ENCODE measurements at regions not wholly inside any gene's neighbourhood (a gene's known extent, or its start where the extent isn't known, plus 50 kb on each side); places are given as distances from the start of the nearest gene placed in this dataset.

- no peak for TF ChIP-seq FOXJ3 (CRISPR knock-in tag; IDR thresholded peaks at IDR 0.05)
- TF ChIP-seq ZKSCAN1 (IDR thresholded peaks at IDR 0.05; ENCODE audit: low read depth, low read length) = no peak
- TF ChIP-seq SIX5 (IDR thresholded peaks at IDR 0.05; ENCODE audit: borderline replicate concordance in 1 of 2, insufficient read depth in 1 of 2, low read depth in 1 of 2, low read length in 2 of 2) = no peak
- TF ChIP-seq RBM17 (IDR thresholded peaks at IDR 0.05; ENCODE audit: borderline replicate concordance, low read depth, low read length) = no peak
Observed at GRCh38 chr2:118350621-118351020, 262.4 kb downstream of the INSIG2 start.

All from K562 (cell line).